ENCODE measurements at regions not wholly inside any gene's neighbourhood (a gene's known extent, or its start where the extent isn't known, plus 50 kb on each side); places are given as distances from the start of the nearest gene placed in this dataset.

- no peak for DNase-seq (ENCODE audit: low read depth)
Measured at GRCh38 chr2:177042311-177042710, 170.3 kb upstream of the HNRNPA3 start.

GRCh38 chr2:177044671-177045070, 167.9 kb upstream of the HNRNPA3 start:
- DNase-seq (ENCODE audit: low read depth), result no peak

DNA sequence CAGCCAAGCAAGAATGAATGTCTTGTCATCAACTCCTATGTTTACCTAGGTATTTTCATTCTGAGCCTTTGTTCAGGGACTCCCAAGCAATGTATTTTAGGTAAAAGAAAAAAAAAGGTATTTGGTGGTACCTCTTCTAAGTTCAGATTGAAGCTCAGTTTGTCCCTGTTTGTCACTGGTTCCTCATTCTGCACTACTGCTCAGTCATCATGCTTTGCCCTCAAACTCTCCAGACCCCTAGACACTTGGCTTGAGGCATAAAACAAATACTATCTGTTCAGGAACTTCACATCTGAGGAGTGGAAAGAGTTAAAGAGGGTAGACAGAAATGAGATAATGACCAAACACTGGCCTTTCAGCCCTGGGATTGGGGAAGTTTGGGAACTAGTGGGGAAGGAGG, 163.6 kb upstream of the HNRNPA3 start:
- DNase-seq (ENCODE audit: low read depth), result no peak

- DNase-seq (ENCODE audit: low read depth), result no peak
Measured at GRCh38 chr2:177051278-177051677, 161.3 kb upstream of the HNRNPA3 start.

DNA sequence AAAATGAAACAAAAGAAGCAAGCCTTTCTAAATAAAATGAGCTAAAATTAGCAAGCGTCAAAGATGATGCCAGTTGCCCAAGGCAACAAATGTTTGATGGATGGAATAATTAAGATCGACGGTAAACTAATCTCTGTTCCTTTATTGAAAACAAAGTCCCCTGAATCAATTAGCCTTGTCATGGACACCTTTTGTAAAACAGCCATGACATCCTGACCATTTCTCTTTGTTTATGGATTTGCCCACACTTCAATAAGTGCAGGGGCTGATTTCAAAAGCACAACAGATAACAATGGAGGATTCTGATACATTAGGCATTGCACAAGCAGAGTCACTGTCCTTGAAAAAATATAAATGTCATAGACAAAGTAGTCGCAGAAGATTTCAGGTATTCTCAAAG, 160.1 kb upstream of the HNRNPA3 start:
- no peak for DNase-seq (ENCODE audit: low read depth)

DNA sequence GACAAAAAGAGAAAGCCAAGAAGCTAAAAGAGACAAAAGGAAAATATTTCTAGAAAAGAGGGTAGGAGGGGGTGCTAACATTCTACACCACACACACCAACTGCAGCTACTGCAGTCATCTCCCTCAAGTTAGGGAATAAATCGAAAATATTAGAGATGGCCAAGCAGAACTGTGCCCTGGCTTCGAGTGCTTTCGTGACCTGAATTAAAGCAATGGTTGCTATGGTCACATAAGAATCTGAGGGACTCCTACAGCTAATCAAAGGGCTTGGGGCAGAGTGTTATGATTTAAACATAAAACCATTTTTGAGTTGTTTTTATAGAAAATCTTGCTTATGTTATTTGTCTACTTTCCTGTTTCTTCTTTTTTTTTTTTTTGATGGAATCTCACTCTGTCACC, 159.6 kb upstream of the HNRNPA3 start:
- DNase-seq (ENCODE audit: low read depth), result no peak

DNA sequence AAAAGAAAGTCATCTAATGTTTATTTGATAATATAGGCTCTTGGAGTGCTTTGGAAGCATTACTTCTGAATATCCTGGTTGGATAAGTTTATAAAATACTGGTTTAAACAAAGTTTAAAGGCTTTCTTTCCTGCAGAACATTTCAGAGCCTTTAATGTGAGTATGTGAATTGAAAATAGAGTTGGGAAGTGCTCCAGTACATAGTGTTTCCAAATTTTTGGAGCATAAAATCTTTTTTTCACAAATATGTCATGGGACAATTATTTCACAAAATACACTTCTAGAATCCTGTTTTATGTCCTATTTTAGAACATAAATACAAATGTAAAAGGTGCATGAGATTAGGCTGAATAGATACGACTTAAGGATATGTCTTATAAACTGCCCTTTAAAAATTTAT, 158.9 kb upstream of the HNRNPA3 start:
- no peak for DNase-seq (ENCODE audit: low read depth)

DNA sequence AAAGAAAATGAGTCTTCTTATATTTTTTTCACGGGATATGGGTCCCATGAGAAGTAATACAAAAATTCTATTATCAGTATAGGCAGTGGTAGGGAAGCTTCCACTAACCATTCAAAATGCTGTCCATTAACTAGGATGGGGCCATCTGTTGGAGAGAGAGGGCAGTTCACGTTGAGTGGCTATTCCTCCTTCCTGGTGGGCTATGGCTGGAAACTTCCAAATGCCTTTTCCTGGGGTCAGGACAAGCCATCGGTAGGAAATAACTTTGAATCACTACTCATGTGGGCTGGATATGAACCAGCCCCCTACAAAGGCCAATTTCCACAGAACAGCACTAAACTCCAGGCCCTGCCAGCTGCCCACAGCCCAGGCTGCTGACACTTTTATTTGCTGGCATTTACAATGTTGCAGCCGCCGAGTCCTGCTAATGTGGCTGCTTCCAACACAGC, 156.1 kb upstream of the HNRNPA3 start:
- DNase-seq (ENCODE audit: low read depth), result no peak

DNA sequence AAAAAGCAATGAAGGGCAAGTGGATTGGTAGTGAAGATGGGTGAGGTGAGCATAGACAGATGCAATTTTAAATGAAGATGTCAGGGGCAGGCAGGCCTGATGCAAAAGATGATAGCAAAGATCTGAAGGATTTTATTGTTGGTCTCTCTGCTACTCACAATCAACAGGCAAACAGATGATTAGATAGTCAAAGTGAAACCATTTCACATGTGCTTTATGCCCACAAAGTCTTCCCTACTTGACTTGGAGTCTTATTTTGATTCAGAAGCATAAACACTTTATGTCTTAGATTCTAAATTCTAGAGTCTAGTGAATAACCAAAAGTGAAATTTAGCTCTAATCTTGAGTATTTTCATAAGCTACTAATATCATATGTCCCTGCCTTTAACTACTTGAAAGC, 153.8 kb upstream of the HNRNPA3 start:
- no peak for DNase-seq (ENCODE audit: low read depth)

DNA sequence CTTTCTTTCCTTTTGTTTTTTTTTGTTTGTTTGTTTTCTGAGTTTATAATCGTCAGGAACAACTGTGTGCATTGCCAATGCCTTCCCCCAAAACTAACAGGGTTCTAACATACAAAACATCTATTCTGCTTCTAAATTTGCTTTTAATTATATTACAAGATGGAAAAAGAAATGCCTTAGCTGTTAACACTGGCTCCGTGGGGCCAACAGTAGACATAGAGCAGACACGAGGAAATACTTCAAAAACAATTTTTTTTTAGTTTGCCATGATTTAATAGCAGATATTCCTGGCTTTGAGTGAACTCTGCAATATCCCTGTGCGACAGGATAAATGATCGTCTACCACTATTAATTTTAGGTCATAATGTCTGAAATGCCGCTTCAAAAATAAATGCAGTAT, 153.3 kb upstream of the HNRNPA3 start:
- no peak for DNase-seq (ENCODE audit: low read depth)

GRCh38 chr2:177063331-177063730, 149.3 kb upstream of the HNRNPA3 start:
- DNase-seq (ENCODE audit: low read depth), result no peak

DNA sequence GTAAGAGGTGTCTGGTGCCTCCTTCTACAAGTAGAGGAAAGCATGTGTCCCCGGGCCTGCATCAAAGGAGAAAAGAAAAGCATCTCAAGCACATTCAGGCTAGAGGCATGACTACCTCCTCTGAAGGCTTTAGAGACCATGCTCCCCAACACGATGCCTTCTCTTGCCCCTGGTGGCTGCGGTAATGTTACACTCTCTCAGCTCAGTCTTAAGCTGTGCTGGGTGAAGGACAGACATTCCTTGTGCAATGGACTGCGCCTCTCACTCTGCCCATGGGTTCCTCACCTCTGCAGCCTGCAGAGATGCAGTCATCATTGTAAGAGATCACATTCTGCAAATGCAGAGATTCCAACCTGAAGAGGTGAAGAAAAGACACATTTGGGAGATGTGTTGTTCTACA, 148.2 kb upstream of the HNRNPA3 start:
- no peak for DNase-seq (ENCODE audit: low read depth)

DNA sequence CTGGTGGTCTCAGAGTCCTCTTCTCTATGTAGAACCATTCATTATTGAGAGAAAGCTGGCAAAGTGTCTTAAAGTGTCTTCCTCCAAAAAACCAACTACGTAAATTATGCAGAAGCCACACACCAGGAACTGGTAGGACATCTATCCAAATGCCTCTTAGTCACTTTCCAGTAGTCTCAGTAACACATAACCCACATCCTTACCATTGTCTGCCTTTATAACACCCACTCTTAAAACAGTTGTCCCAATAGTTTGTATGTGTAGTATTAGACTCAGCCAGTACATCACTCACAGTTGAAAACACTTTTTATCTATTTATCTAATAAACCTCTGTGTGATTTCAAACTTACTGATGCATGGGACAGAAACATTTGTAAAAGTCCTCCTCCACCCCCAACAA, 143.6 kb upstream of the HNRNPA3 start:
- no peak for DNase-seq (ENCODE audit: low read depth)

- DNase-seq (ENCODE audit: low read depth), result no peak
Measured at GRCh38 chr2:177072090-177072489, 140.5 kb upstream of the HNRNPA3 start.

DNA sequence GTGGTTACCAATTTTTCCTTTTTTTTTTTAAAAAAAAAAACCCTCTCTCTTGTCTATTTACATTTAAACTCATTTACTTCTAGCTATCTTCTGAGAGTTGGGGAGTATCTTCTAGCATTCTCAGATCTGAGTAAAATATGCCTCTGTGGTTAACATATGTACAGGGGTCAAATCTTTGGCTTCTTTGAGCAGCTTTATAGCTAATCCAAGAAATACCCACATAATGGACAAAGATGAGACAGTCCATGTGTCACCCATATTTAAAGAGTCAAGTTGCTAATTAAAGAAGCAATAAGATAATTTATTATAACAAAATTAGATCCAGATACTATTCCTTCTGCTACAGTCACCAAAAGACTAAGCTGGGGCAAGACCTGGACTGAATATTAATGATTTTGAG, 139.0 kb upstream of the HNRNPA3 start:
- DNase-seq (ENCODE audit: low read depth), result no peak

- DNase-seq (ENCODE audit: low read depth), result no peak
Measured at GRCh38 chr2:177074099-177074710, 138.4 kb upstream of the HNRNPA3 start.

- DNase-seq (ENCODE audit: low read depth), result no peak
Measured at GRCh38 chr2:177075254-177075653, 137.3 kb upstream of the HNRNPA3 start.

GRCh38 chr2:177076636-177077179, 135.9 kb upstream of the HNRNPA3 start:
- no peak for DNase-seq (ENCODE audit: low read depth)

DNA sequence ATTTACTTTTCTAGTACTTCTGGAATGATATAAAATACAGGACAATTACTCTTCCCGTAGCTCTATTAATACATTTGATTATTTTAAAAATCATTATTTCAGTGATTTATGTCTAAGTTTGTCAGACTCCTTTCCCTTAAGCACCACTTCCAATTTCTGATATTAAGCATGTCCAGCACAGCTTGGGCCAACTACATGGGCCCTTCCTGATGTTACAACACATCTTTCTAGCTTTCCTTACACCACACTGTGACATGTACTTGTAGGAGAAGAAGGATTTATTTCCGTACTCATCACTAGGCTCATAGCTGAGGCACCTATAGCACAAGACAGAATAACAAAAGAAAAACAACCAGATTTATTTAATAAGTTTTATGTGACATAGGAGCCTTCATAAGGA, 134.8 kb upstream of the HNRNPA3 start:
- DNase-seq (ENCODE audit: low read depth), result no peak

GRCh38 chr2:177078416-177078815, 134.2 kb upstream of the HNRNPA3 start:
- no peak for DNase-seq (ENCODE audit: low read depth)

- DNase-seq (ENCODE audit: low read depth), result no peak
Measured at GRCh38 chr2:177078855-177079254, 133.7 kb upstream of the HNRNPA3 start.

DNA sequence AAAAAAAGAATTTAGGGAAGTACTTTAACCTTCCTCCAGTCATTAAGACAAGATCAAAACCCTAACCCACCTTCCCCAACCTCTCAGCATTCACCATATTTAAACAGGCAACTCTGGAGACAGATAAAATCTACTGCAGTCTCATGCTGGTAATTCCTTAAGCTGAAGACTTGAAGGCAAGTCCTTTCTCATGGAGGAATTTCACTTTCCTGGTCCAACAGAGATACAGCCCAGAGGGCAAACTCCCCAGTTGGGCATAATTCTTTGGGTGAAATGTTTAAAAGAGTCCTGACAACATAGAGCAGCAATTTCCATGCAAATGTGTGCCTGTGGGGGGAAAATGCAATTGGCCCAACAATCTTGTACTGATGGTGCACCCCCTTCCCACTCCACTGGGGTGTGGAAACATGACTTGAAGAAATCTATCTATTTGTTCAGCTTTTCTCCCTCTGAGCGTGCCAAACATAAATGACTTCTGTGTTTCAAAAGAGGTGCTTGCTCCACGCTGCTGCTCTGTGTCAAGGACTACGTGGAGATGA, 131.8 kb upstream of the HNRNPA3 start:
- no peak for DNase-seq (ENCODE audit: low read depth)

DNA sequence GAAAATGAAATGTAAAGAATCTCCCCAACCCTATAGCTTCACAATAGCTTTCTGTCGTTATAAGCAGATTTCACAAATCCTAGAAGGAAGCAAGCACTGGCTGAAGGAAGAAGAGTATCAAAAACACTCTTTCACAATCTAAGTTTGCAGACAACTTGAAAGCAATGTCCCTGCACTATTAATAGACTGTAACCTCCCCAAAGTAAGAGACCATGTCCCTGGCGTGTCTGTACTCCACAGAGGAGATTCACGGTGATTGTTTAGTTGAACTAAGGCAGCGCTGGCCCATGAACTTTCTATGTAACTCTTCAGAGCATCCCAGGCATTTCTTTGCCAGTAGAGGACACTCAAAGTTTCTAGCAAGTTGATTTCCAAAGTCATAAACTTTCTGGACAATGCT, 128.0 kb upstream of the HNRNPA3 start:
- DNase-seq (ENCODE audit: low read depth), result no peak

GRCh38 chr2:177088529-177088928, 124.1 kb upstream of the HNRNPA3 start:
- no peak for DNase-seq (ENCODE audit: low read depth)
